GM06990 (cell line): ENCODE measurements at regions not wholly inside any gene's neighbourhood (a gene's known extent, or its start where the extent isn't known, plus 50 kb on each side); places are given as distances from the start of the nearest gene placed in this dataset.

Experiments
- DNase-seq: peaks from one replicate; pipeline ENCODE4 v3.0.0-alpha.2; 2011; ENCODE audit not compliant: insufficient read length; ENCODE audit errors: extremely low read depth
- H3K27me3 ChIP-seq: replicated peaks from 2 replicates; pipeline ENCODE4 v1.6.0; 2011; ENCODE audit warnings: low read length; ENCODE audit not compliant: control insufficient read depth, insufficient read depth
- H3K36me3 ChIP-seq: 2 replicates; pipeline ENCODE4 v1.5.1; 2011; ENCODE audit warnings: low read length; ENCODE audit not compliant: control insufficient read depth, insufficient read depth
- H3K4me3 ChIP-seq: replicated peaks from 2 replicates; pipeline ENCODE4 v1.5.1; 2011; ENCODE audit warnings: low read depth, mild to moderate bottlenecking, control low read depth, low read length
- TF ChIP-seq, protein P1 (sequence below): IDR thresholded peaks from 2 replicates; pipeline ENCODE4 v1.5.1; 2011; ENCODE audit warnings: low read length, control low read depth, mild to moderate bottlenecking, inconsistent platforms; ENCODE audit not compliant: insufficient read depth, poor library complexity, severe bottlenecking

DNA sequence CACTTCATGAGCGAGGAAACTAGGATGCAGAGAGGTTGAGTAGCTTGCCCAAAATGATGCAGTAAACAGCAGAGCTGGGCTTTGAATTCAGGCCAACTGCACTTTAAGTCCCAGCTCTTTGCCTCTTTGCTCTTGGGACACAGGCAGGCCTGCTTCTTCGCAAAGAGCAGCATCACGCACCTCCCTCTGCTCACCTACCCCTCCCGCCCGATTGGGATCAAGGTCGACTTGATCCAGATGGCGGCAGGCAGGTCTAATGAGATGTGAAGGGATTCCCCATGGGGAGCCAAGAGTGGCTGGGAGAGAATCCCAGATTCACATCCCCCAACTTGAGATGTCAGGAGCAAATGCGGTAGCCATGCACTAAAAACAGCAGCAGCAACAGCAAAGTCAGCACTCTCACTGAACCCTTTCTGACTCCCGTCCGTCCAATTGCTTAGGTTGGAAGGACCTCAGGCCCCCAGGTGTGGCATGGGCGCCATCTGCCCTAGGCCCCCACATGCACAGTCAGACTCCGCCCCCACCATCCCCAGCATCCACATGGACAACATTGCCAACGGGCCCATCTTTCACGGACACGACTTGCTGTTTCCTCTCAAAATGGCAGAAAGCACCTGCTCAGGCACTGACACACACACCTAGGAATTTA lies 84.3 kb upstream of the MAP4K4 start:
- no peaks in the 10 kb centered on the region for H3K27me3 ChIP-seq
- no peak overlapping the region for H3K4me3 ChIP-seq

DNA sequence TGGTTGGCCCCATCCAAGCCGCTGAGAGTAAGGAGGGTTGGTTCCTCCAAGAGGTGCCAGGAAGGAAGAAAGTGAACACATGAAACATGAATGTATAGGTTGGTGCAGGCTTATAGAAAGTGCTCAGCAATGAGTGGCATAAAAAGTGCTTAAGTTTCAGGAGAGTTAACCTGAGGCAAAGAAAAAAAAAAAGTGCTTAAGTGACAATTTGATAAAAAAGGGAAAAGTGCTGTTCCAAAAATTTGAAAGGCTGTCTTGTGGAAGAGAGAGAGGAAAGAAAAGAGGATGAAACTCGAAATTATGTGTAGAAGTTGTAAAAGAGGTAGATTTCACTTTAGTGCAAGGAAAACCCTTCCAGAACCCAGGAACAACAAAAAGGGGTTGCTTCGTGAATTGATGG lies 85.5 kb upstream of the MAP4K4 start:
- Histone ChIP-seq H3K4me3 (no peak overlapping the region), H3K36me3 (no peaks in the 10 kb centered on the region), H3K27me3 (no peaks in the 10 kb centered on the region)
- no peak for DNase-seq
- TF ChIP-seq, protein P1, sequence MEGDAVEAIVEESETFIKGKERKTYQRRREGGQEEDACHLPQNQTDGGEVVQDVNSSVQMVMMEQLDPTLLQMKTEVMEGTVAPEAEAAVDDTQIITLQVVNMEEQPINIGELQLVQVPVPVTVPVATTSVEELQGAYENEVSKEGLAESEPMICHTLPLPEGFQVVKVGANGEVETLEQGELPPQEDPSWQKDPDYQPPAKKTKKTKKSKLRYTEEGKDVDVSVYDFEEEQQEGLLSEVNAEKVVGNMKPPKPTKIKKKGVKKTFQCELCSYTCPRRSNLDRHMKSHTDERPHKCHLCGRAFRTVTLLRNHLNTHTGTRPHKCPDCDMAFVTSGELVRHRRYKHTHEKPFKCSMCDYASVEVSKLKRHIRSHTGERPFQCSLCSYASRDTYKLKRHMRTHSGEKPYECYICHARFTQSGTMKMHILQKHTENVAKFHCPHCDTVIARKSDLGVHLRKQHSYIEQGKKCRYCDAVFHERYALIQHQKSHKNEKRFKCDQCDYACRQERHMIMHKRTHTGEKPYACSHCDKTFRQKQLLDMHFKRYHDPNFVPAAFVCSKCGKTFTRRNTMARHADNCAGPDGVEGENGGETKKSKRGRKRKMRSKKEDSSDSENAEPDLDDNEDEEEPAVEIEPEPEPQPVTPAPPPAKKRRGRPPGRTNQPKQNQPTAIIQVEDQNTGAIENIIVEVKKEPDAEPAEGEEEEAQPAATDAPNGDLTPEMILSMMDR = no peak

More for the DNA sequence above, 84.3 kb upstream of the MAP4K4 start:
- TF ChIP-seq, protein P1 = no peak
- no peak for DNase-seq
- no peaks in the 10 kb centered on the region for H3K36me3 ChIP-seq

DNA sequence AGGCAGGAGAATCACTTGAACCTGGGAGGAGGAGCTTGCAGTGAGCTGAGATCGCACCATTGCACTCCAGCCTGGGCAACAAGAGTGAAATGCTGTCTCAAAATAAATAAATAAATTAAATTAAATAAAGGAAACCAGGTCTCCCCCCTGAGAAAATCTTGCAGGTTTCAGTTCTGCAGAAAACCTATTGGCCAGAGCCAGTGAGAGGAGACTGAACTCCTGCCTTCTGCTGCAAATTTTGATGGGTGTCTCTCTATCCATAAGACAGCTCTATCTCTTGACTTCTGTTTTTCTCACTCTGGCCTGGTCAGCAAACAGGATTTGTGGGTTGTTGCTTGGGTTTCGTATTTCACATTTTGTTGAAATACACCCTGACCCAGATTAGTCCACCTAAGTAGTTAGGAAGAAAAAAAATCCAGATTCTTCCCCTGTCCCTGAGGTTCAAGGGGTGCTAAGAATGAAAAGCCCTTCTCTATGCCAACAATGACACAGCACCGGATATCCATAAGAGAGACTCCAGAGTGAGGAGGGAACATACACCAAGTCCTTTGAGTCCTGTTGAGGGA lies 86.7 kb upstream of the MAP4K4 start:
- DNase-seq = no peak
- H3K36me3 ChIP-seq = no peaks in the 10 kb centered on the region
- TF ChIP-seq, protein P1 = no peak
- H3K27me3 ChIP-seq = no peaks in the 10 kb centered on the region
- H3K4me3 ChIP-seq = no peak overlapping the region

DNA sequence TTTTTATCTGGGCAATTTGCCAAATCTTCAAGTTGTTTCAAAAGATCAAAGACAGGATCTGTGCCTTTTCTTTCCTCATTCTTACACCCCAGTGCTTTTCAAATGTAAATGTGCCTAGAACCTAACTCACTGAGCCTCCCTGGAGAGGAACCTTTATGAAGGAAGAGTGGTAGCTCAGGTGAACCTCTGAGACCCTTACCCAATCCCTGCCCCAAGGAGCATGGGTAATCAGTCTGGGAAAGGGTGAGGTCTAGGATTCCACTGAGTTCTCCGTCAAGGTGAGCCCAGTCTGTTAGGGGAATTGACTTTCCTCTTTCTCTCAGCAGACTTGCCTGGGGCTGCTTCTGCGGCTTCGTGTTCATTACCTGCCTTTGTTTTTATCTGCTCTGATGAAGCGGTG lies 88.1 kb upstream of the MAP4K4 start:
- no peak for DNase-seq
- Histone ChIP-seq H3K36me3 (no peaks in the 10 kb centered on the region), H3K4me3 (no peak overlapping the region), H3K27me3 (no peaks in the 10 kb centered on the region)
- TF ChIP-seq, protein P1 = no peak

DNA sequence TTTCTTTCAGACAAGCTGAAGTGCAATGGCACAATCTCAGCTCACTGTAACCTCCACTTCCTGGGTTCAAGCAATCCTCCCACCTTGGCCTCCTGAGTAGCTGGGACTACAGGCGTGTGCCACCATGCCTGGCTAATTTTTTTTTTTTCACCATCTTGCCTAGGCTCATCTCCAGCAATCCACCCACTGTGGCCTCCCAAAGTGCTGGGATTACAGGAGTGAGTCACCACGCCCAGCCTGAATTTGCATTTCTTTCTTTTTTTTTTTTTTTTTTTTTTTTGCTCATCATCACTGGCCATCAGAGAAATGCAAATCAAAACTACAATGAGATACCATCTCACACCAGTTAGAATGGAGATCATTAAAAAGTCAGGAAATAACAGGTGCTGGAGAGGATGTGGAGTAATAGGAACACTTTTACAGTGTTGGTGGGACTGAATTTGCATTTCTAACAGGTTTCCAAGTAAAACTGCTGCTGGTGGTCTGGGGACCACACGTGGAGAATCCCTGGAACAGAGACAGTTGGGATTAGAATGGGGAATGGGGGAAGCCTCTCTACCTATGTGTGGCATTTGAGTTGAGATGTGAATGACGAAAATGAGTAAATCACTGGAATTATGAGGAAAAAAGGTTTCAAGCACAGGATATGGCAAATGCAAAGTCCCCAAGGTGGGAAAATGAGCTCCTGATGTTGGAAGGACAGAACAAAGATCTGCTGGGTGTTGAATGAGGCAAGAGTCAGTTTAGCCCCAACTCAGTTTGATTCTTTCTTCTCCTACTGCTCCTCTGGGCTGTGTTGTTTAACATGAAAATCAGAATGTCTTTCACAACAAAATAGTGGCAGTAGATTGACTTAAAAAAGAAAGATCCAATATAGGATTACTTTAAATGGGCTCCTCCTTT lies 88.8 kb upstream of the MAP4K4 start:
- TF ChIP-seq, protein P1 = no peak
- Histone ChIP-seq H3K27me3 (no peaks in the 10 kb centered on the region; the same call in 1 of the 2 replicates), H3K36me3 (no peaks in the 10 kb centered on the region), H3K4me3 (no peak overlapping the region)
- DNase-seq = no peak
